ENCODE measurements at regions not wholly inside any gene's neighbourhood (a gene's known extent, or its start where the extent isn't known, plus 50 kb on each side); places are given as distances from the start of the nearest gene placed in this dataset.

- no peaks in the 10 kb centered on the region for H3K9me2 ChIP-seq (replicated peaks; ENCODE audit: control insufficient read depth, low read length)
- H3K36me3 ChIP-seq (ENCODE audit: control insufficient read depth, low read length): no peaks in the 10 kb centered on the region
- no peaks in the 10 kb centered on the region for H3K79me2 ChIP-seq (ENCODE audit: control insufficient read depth, low read length)
Measured at GRCh38 chr3:163521261-163521660, 1557.0 kb downstream of the SI start.

GRCh38 chr3:163518065-163518464 lies 1560.2 kb downstream of the SI start:
- TF ChIP-seq EZH2phosphoT487 (IDR thresholded peaks at IDR 0.05; ENCODE audit: borderline replicate concordance, low read length): no peak
- TF ChIP-seq, protein P1, sequence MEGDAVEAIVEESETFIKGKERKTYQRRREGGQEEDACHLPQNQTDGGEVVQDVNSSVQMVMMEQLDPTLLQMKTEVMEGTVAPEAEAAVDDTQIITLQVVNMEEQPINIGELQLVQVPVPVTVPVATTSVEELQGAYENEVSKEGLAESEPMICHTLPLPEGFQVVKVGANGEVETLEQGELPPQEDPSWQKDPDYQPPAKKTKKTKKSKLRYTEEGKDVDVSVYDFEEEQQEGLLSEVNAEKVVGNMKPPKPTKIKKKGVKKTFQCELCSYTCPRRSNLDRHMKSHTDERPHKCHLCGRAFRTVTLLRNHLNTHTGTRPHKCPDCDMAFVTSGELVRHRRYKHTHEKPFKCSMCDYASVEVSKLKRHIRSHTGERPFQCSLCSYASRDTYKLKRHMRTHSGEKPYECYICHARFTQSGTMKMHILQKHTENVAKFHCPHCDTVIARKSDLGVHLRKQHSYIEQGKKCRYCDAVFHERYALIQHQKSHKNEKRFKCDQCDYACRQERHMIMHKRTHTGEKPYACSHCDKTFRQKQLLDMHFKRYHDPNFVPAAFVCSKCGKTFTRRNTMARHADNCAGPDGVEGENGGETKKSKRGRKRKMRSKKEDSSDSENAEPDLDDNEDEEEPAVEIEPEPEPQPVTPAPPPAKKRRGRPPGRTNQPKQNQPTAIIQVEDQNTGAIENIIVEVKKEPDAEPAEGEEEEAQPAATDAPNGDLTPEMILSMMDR (IDR thresholded peaks at IDR 0.05; ENCODE audit: low read depth, low read length, poor library complexity, severe bottlenecking): no peak
- no peaks in the 10 kb centered on the region for H3F3A ChIP-seq (ENCODE audit: control insufficient read depth, insufficient read depth)
- no peaks in the 10 kb centered on the region for H3K36me3 ChIP-seq (ENCODE audit: control insufficient read depth, low read length)
- H4K20me1 ChIP-seq (ENCODE audit: control insufficient read depth, insufficient read depth, low read depth, low read length): no peaks in the 10 kb centered on the region
- H3K79me2 ChIP-seq (ENCODE audit: control insufficient read depth, low read length): no peaks in the 10 kb centered on the region
- H3K9me3 ChIP-seq (ENCODE audit: control insufficient read depth, insufficient read depth, low read length): no peaks in the 10 kb centered on the region
- no peak overlapping the region for H3K4me3 ChIP-seq (ENCODE audit: low read length)
- no peak overlapping the region for H3K27ac ChIP-seq (ENCODE audit: low read depth, low read length)
- H3K4me1 ChIP-seq (ENCODE audit: control insufficient read depth, low read length): no peaks in the 10 kb centered on the region
- H3K9me2 ChIP-seq (replicated peaks; ENCODE audit: control insufficient read depth, low read length): no peaks in the 10 kb centered on the region
- no peaks in the 10 kb centered on the region for H3K27me3 ChIP-seq (ENCODE audit: control insufficient read depth, low read length)
- H3K4me2 ChIP-seq (ENCODE audit: low read length): no peak overlapping the region

More at GRCh38 chr3:163521261-163521660, 1557.0 kb downstream of the SI start:
- TF ChIP-seq, protein P1 (IDR thresholded peaks at IDR 0.05; ENCODE audit: low read depth, low read length, poor library complexity, severe bottlenecking): no peak
- no peak for TF ChIP-seq EZH2phosphoT487 (IDR thresholded peaks at IDR 0.05; ENCODE audit: borderline replicate concordance, low read length)
- Histone ChIP-seq H3K27ac (ENCODE audit: low read depth, low read length) (no peak overlapping the region), H3K9me3 (ENCODE audit: control insufficient read depth, insufficient read depth, low read length) (no peaks in the 10 kb centered on the region), H3K4me3 (ENCODE audit: low read length) (no peak overlapping the region), H3F3A (ENCODE audit: control insufficient read depth, insufficient read depth) (no peaks in the 10 kb centered on the region), H4K20me1 (ENCODE audit: control insufficient read depth, insufficient read depth, low read depth, low read length) (no peaks in the 10 kb centered on the region), H3K27me3 (ENCODE audit: control insufficient read depth, low read length) (no peaks in the 10 kb centered on the region), H3K4me1 (ENCODE audit: control insufficient read depth, low read length) (no peaks in the 10 kb centered on the region), H3K4me2 (ENCODE audit: low read length) (no peak overlapping the region)

GRCh38 chr3:163513149-163513657 lies 1565.1 kb downstream of the SI start:
- no peaks in the 10 kb centered on the region for H3K36me3 ChIP-seq (ENCODE audit: control insufficient read depth, low read length)
- no peaks in the 10 kb centered on the region for H4K20me1 ChIP-seq (ENCODE audit: control insufficient read depth, insufficient read depth, low read depth, low read length)
- H3K27ac ChIP-seq (ENCODE audit: low read depth, low read length): no peak overlapping the region
- H3K9me2 ChIP-seq (replicated peaks; ENCODE audit: control insufficient read depth, low read length): no peaks in the 10 kb centered on the region
- H3K4me3 ChIP-seq (ENCODE audit: low read length): no peak overlapping the region
- no peaks in the 10 kb centered on the region for H3F3A ChIP-seq (ENCODE audit: control insufficient read depth, insufficient read depth)
- H3K27me3 ChIP-seq (ENCODE audit: control insufficient read depth, low read length): no peaks in the 10 kb centered on the region
- no peaks in the 10 kb centered on the region for H3K9me3 ChIP-seq (ENCODE audit: control insufficient read depth, insufficient read depth, low read length)
- TF ChIP-seq, protein P1 (IDR thresholded peaks at IDR 0.05; ENCODE audit: low read depth, low read length, poor library complexity, severe bottlenecking): no peak
- no peak for TF ChIP-seq EZH2phosphoT487 (IDR thresholded peaks at IDR 0.05; ENCODE audit: borderline replicate concordance, low read length)
- no peaks in the 10 kb centered on the region for H3K4me1 ChIP-seq (ENCODE audit: control insufficient read depth, low read length)
- no peak overlapping the region for H3K4me2 ChIP-seq (ENCODE audit: low read length)
- H3K79me2 ChIP-seq (ENCODE audit: control insufficient read depth, low read length): no peaks in the 10 kb centered on the region

Measured in DOHH2 (cell line).